ENCODE measurements at regions not wholly inside any gene's neighbourhood (a gene's known extent, or its start where the extent isn't known, plus 50 kb on each side); places are given as distances from the start of the nearest gene placed in this dataset.

- TF ChIP-seq BHLHE40 (IDR thresholded peaks at IDR 0.05; ENCODE audit: low read depth, low read length) (no peak), RAD21 (IDR thresholded peaks at IDR 0.05; ENCODE audit: low read length) (no peak)
Observed at GRCh38 chr12:116365114-116365513, 87.6 kb upstream of the MED13L start.

All from IMR-90 (cell line).